ENCODE measurements at regions not wholly inside any gene's neighbourhood (a gene's known extent, or its start where the extent isn't known, plus 50 kb on each side); places are given as distances from the start of the nearest gene placed in this dataset.

- H4K20me1 ChIP-seq (ENCODE audit: insufficient read depth, low read length): no peaks in the 10 kb centered on the region
- no peak overlapping the region for H3K4me2 ChIP-seq (ENCODE audit: low read length)
- no peak overlapping the region for H3K9ac ChIP-seq (ENCODE audit: low read length)
- H3K9me3 ChIP-seq (ENCODE audit: low read length): no peaks in the 10 kb centered on the region
- TF ChIP-seq EZH2 (IDR thresholded peaks at IDR 0.05; ENCODE audit: borderline replicate concordance, low read length) (no peak), CTCF (IDR thresholded peaks at IDR 0.05; ENCODE audit: low read length) (no peak)
- no peaks in the 10 kb centered on the region for H3F3A ChIP-seq (ENCODE audit: insufficient read depth, low read length)
- no peaks in the 10 kb centered on the region for H3K79me2 ChIP-seq (ENCODE audit: insufficient read depth, low read length)
- no peak overlapping the region for H2AFZ ChIP-seq (ENCODE audit: low read length)
- no peaks in the 10 kb centered on the region for H3K36me3 ChIP-seq (ENCODE audit: insufficient read depth, low read length)
- no peak overlapping the region for H3K4me3 ChIP-seq (ENCODE audit: low read depth, low read length, poor library complexity, severe bottlenecking)
- no peak overlapping the region for H3K27ac ChIP-seq (ENCODE audit: low read depth, low read length, poor library complexity, severe bottlenecking)
- peaks cover 14% of the 10 kb centered on the region for H3K27me3 ChIP-seq (ENCODE audit: insufficient read depth, low read length)
- H3K4me1 ChIP-seq (ENCODE audit: insufficient read depth, low read length, severe bottlenecking): peaks cover 6% of the 10 kb centered on the region
- no peaks in the 10 kb centered on the region for H3K9me2 ChIP-seq (ENCODE audit: low read depth, low read length)
Measured at GRCh38 chr3:14317057-14317553, 85.3 kb upstream of the SLC6A6 start.

- Histone ChIP-seq H3K79me2 (ENCODE audit: insufficient read depth, low read length) (no peaks in the 10 kb centered on the region), H3K27ac (ENCODE audit: low read depth, low read length, poor library complexity, severe bottlenecking) (no peak overlapping the region), H3F3A (ENCODE audit: insufficient read depth, low read length) (no peaks in the 10 kb centered on the region), H3K4me3 (ENCODE audit: low read depth, low read length, poor library complexity, severe bottlenecking) (no peak overlapping the region), H3K4me1 (ENCODE audit: insufficient read depth, low read length, severe bottlenecking) (peaks cover 6% of the 10 kb centered on the region), H3K4me2 (ENCODE audit: low read length) (no peak overlapping the region), H3K9me2 (ENCODE audit: low read depth, low read length) (no peaks in the 10 kb centered on the region), H3K9me3 (ENCODE audit: low read length) (no peaks in the 10 kb centered on the region), H4K20me1 (ENCODE audit: insufficient read depth, low read length) (no peaks in the 10 kb centered on the region), H3K9ac (ENCODE audit: low read length) (no peak overlapping the region), H2AFZ (ENCODE audit: low read length) (no peak overlapping the region), H3K27me3 (ENCODE audit: insufficient read depth, low read length) (peaks cover 11% of the 10 kb centered on the region; the same call in 1 of the 2 replicates), H3K36me3 (ENCODE audit: insufficient read depth, low read length) (no peaks in the 10 kb centered on the region)
- TF ChIP-seq CTCF (IDR thresholded peaks at IDR 0.05; ENCODE audit: low read length) (no peak), EZH2 (IDR thresholded peaks at IDR 0.05; ENCODE audit: borderline replicate concordance, low read length) (no peak)
Measured at GRCh38 chr3:14318646-14319045, 83.8 kb upstream of the SLC6A6 start.

- Histone ChIP-seq H3K9me2 (ENCODE audit: low read depth, low read length) (no peaks in the 10 kb centered on the region), H3K4me1 (ENCODE audit: insufficient read depth, low read length, severe bottlenecking) (peaks cover 6% of the 10 kb centered on the region), H3K27ac (ENCODE audit: low read depth, low read length, poor library complexity, severe bottlenecking) (no peak overlapping the region), H3K4me2 (ENCODE audit: low read length) (peak overlapping the region; percentile 59), H4K20me1 (ENCODE audit: insufficient read depth, low read length) (no peaks in the 10 kb centered on the region), H3K36me3 (ENCODE audit: insufficient read depth, low read length) (no peaks in the 10 kb centered on the region), H3F3A (ENCODE audit: insufficient read depth, low read length) (no peaks in the 10 kb centered on the region), H2AFZ (ENCODE audit: low read length) (peak overlapping the region; percentile 91), H3K9ac (ENCODE audit: low read length) (no peak overlapping the region; the same call in 1 of the 2 replicates), H3K27me3 (ENCODE audit: insufficient read depth, low read length) (peaks cover 11% of the 10 kb centered on the region; the same call in 1 of the 2 replicates), H3K4me3 (ENCODE audit: low read depth, low read length, poor library complexity, severe bottlenecking) (peak overlapping the region; percentile 48), H3K79me2 (ENCODE audit: insufficient read depth, low read length) (no peaks in the 10 kb centered on the region), H3K9me3 (ENCODE audit: low read length) (no peaks in the 10 kb centered on the region)
- no peak for TF ChIP-seq CTCF (IDR thresholded peaks at IDR 0.05; ENCODE audit: low read length)
- no peak for TF ChIP-seq EZH2 (IDR thresholded peaks at IDR 0.05; ENCODE audit: borderline replicate concordance, low read length)
Measured at GRCh38 chr3:14319654-14320182, 82.7 kb upstream of the SLC6A6 start.
